Embryonic facial prominence (tissue), 1 donor: ENCODE measurements at regions not wholly inside any gene's neighbourhood (a gene's known extent, or its start where the extent isn't known, plus 50 kb on each side); places are given as distances from the start of the nearest gene placed in this dataset.

Source experiments
- DNase-seq: peaks from one replicate; pipeline ENCODE4 v3.0.0-alpha.2; 2016; ENCODE audit errors: extremely low spot score

GRCh38 chr10:121098211-121098610 is 247.0 kb downstream of the WDR11 start:
- DNase-seq: no peak

GRCh38 chr10:121098751-121099150 is 247.6 kb downstream of the WDR11 start:
- no peak for DNase-seq

GRCh38 chr10:121099181-121099580 is 248.0 kb downstream of the WDR11 start:
- no peak for DNase-seq

GRCh38 chr10:121099592-121099991 is 248.4 kb downstream of the WDR11 start:
- no peak for DNase-seq

GRCh38 chr10:121101561-121101960 is 250.4 kb downstream of the WDR11 start:
- DNase-seq: no peak

- DNase-seq: no peak
Measured at GRCh38 chr10:121102706-121103105, 251.5 kb downstream of the WDR11 start.

- DNase-seq: no peak
Measured at GRCh38 chr10:121104476-121105111, 253.4 kb downstream of the WDR11 start.

GRCh38 chr10:121106611-121107010 is 255.4 kb downstream of the WDR11 start:
- DNase-seq: no peak

GRCh38 chr10:121108051-121108450 is 256.9 kb downstream of the WDR11 start:
- DNase-seq: no peak

GRCh38 chr10:121110369-121110768 is 259.2 kb downstream of the WDR11 start:
- DNase-seq: no peak

GRCh38 chr10:121112136-121112535 is 261.0 kb downstream of the WDR11 start:
- DNase-seq: no peak

GRCh38 chr10:121112579-121113384 is 261.6 kb downstream of the WDR11 start:
- no peak for DNase-seq

- DNase-seq: no peak
Measured at GRCh38 chr10:121113385-121113696, 262.2 kb downstream of the WDR11 start.

GRCh38 chr10:121113911-121114310 is 262.7 kb downstream of the WDR11 start:
- DNase-seq: no peak

GRCh38 chr10:121115154-121115553 is 264.0 kb downstream of the WDR11 start:
- DNase-seq: no peak

GRCh38 chr10:121121462-121121861 is 270.3 kb downstream of the WDR11 start:
- no peak for DNase-seq

GRCh38 chr10:121127151-121127906 is 276.2 kb downstream of the WDR11 start:
- DNase-seq: no peak

- no peak for DNase-seq
Measured at GRCh38 chr10:121128164-121128563, 277.0 kb downstream of the WDR11 start.

GRCh38 chr10:121129266-121129665 is 278.1 kb downstream of the WDR11 start:
- no peak for DNase-seq

GRCh38 chr10:121130382-121130781 is 279.2 kb downstream of the WDR11 start:
- DNase-seq: no peak

GRCh38 chr10:121131014-121131413 is 279.9 kb downstream of the WDR11 start:
- no peak for DNase-seq

GRCh38 chr10:121131426-121132265 is 280.5 kb downstream of the WDR11 start:
- DNase-seq: no peak
